Panc1 (cell line): ENCODE measurements at regions not wholly inside any gene's neighbourhood (a gene's known extent, or its start where the extent isn't known, plus 50 kb on each side); places are given as distances from the start of the nearest gene placed in this dataset.

Source experiments
- ATAC-seq: fragments of 200-7000 bp; cut with Tn5 transposase; 2 replicates; pipeline ENCODE4 v1.9.1; 2020; ENCODE audit warnings: mild to moderate bottlenecking, moderate library complexity
- BruUV-seq: library from RNA; stranded (reverse); fragments of 400-500 nt; replicated peaks from 2 replicates; lab custom pipeline; 2021; lab: Mats Ljungman, UMichigan
- CTCF ChIA-PET: fragments of 300-600 bp; sonication (Branson Sonifier 250); formaldehyde crosslinking; loops from one replicate; lab custom pipeline; 2022; ENCODE audit warnings: antibody characterized with exemption; lab: Charles Lee
- POLR2A ChIA-PET: fragments of 300-600 bp; sonication (Branson Sonifier 250); formaldehyde crosslinking; loops from one replicate; lab custom pipeline; 2022; ENCODE audit warnings: antibody characterized with exemption; lab: Charles Lee
- DNase-seq: peaks from one replicate; pipeline ENCODE4 v3.0.0-alpha.2; 2010; ENCODE audit warnings: low read depth, low spot score
- H3K27ac ChIP-seq: 2 replicates; pipeline ENCODE4 v1.5.1; 2011; ENCODE audit warnings: mild to moderate bottlenecking, low read length, inconsistent platforms
- H3K27me3 ChIP-seq: fragments of 200-500 bp; sonication (Bioruptor generic); 2 replicates; pipeline ENCODE4 v1.6.0; 2014; ENCODE audit warnings: low read length, inconsistent platforms; ENCODE audit not compliant: control insufficient read depth, insufficient read depth
- H3K36me3 ChIP-seq: fragments of 200-500 bp; sonication (Bioruptor generic); 2 replicates; pipeline ENCODE4 v1.5.1; 2014; ENCODE audit warnings: inconsistent platforms, mild to moderate bottlenecking, low read length, moderate library complexity; ENCODE audit not compliant: control insufficient read depth, insufficient read depth
- H3K4me1 ChIP-seq: 2 replicates; pipeline ENCODE4 v1.5.1; 2011; ENCODE audit warnings: inconsistent platforms, mild to moderate bottlenecking, low read length, moderate library complexity; ENCODE audit not compliant: control insufficient read depth, insufficient read depth
- H3K4me3 ChIP-seq, 2 experiments: 2 replicates each; pipeline ENCODE4 v1.5.1; 2011 to 2012; ENCODE audit warnings: low read depth in 2 of 2, low read length in 2 of 2, mild to moderate bottlenecking in 2 of 2, inconsistent platforms in 1 of 2, moderate library complexity in 1 of 2
- H3K9me3 ChIP-seq: fragments of 200-500 bp; sonication (Bioruptor generic); 2 replicates; pipeline ENCODE4 v1.5.1; 2014; ENCODE audit warnings: low read depth, mild to moderate bottlenecking, inconsistent platforms, low read length, moderate library complexity; ENCODE audit not compliant: control insufficient read depth, insufficient read depth
- CTCF ChIP-seq: fragments of 450-650 bp; IDR thresholded peaks from 2 replicates; pipeline ENCODE4 v1.5.1; 2017; ENCODE audit warnings: mild to moderate bottlenecking
- POLR2AphosphoS5 ChIP-seq: IDR thresholded peaks from 2 replicates; pipeline ENCODE4 v1.6.1; 2012; ENCODE audit warnings: mild to moderate bottlenecking, low read depth, low read length, moderate library complexity
- REST ChIP-seq, 2 experiments: IDR thresholded peaks; 2 replicates each; pipeline ENCODE4 v1.6.1; 2011 to 2012; ENCODE audit warnings: low read depth in 2 of 2, control low read depth in 1 of 2, low read length in 1 of 2, mild to moderate bottlenecking in 1 of 2, moderate library complexity in 1 of 2; ENCODE audit not compliant: insufficient read depth in 1 of 2
- SIN3A ChIP-seq: IDR thresholded peaks from 2 replicates; pipeline ENCODE4 v1.6.1; 2012; ENCODE audit warnings: low read depth, mild to moderate bottlenecking, low read length, moderate library complexity, borderline replicate concordance; ENCODE audit not compliant: insufficient read depth
- TCF7L2 ChIP-seq: IDR thresholded peaks from 2 replicates; pipeline ENCODE4 v1.6.1; 2011; ENCODE audit warnings: mild to moderate bottlenecking, low read depth, low read length, inconsistent platforms
- in situ Hi-C: cut with HindIII; loops from 2 replicates; pipeline ENCODE4 v1.10.0; 2016; ENCODE audit warnings: low sequenced_read_pairs, low pct_unique_long_range_greater_than_20kb
- intact Hi-C: fragments of 100-400 bp; cut with micrococcal nuclease; formaldehyde crosslinking; loops from one replicate; pipeline ENCODE4 v1.10.0; 2022; ENCODE audit not compliant: unreplicated experiment

GRCh38 chr3:89619263-89619662, 511.8 kb downstream of the EPHA3 start:
- no TSS peak for BruUV-seq
- H3K9me3 ChIP-seq, result no peaks in the 10 kb centered on the region
- POLR2A ChIA-PET, result interaction anchor here (0.5 kb wide), 1 partner anchor 96 kb away, joined by 17 read pairs; no protein-coding TSS in a partner anchor
- intact Hi-C loops, result no loop called here
- no peak overlapping the region for H3K4me3 ChIP-seq
- CTCF ChIA-PET, result no interaction called here
- no peaks in the 10 kb centered on the region for H3K27me3 ChIP-seq
- no peaks in the 10 kb centered on the region for H3K4me1 ChIP-seq
- DNase-seq, result no peak
- H3K27ac ChIP-seq, result no peak overlapping the region
- in situ Hi-C loops, result no loop called here
- ATAC-seq, result no peak
- TF ChIP-seq TCF7L2 (no peak), SIN3A (no peak), REST (IDR thresholded peaks at IDR 0.05; ENCODE audit: insufficient read depth in 1 of 2, low read depth in 2 of 2, low read length in 1 of 2) (no peak), CTCF (no peak), POLR2AphosphoS5 (no peak)
- H3K36me3 ChIP-seq, result no peaks in the 10 kb centered on the region

GRCh38 chr3:89622063-89622700, 514.8 kb downstream of the EPHA3 start:
- in situ Hi-C loops, result no loop called here
- no peak for DNase-seq
- intact Hi-C loops, result no loop called here
- Histone ChIP-seq H3K4me3 (no peak overlapping the region), H3K4me1 (no peaks in the 10 kb centered on the region), H3K27me3 (no peaks in the 10 kb centered on the region), H3K9me3 (no peaks in the 10 kb centered on the region), H3K27ac (no peak overlapping the region), H3K36me3 (no peaks in the 10 kb centered on the region)
- ATAC-seq, result no peak
- ChIA-PET POLR2A (no interaction called here), CTCF (no interaction called here)
- TF ChIP-seq TCF7L2, result no peak
- no peak for TF ChIP-seq POLR2AphosphoS5
- TF ChIP-seq CTCF, result no peak
- TF ChIP-seq SIN3A, result no peak
- TF ChIP-seq REST (IDR thresholded peaks at IDR 0.05; ENCODE audit: insufficient read depth in 1 of 2, low read depth in 2 of 2, low read length in 1 of 2), result no peak
- no TSS peak for BruUV-seq
